ENCODE measurements at regions not wholly inside any gene's neighbourhood (a gene's known extent, or its start where the extent isn't known, plus 50 kb on each side); places are given as distances from the start of the nearest gene placed in this dataset.

GRCh38 chrX:20369468-20369867 lies 102.8 kb upstream of the RPS6KA3 start:
- DNase-seq: no peak

- no peak for DNase-seq
These were observed 97.5 kb upstream of the RPS6KA3 start for GRCh38 chrX:20364238-20364637.

- DNase-seq: no peak
These were observed 96.6 kb upstream of the RPS6KA3 start for GRCh38 chrX:20363275-20363674.

GRCh38 chrX:20362268-20363267 lies 95.9 kb upstream of the RPS6KA3 start:
- peak in 1 of 2 experiments; percentile 2 for DNase-seq

- DNase-seq: no peak
These were observed 95.2 kb upstream of the RPS6KA3 start for GRCh38 chrX:20361890-20362262.

GRCh38 chrX:20361081-20361889 lies 94.6 kb upstream of the RPS6KA3 start:
- DNase-seq: no peak

- no peak for DNase-seq
These were observed 88.5 kb upstream of the RPS6KA3 start for GRCh38 chrX:20355187-20355586.

- no peak for DNase-seq
These were observed 87.8 kb upstream of the RPS6KA3 start for GRCh38 chrX:20354505-20354904.

- DNase-seq: no peak
These were observed 86.2 kb upstream of the RPS6KA3 start for GRCh38 chrX:20352935-20353336.

GRCh38 chrX:20352504-20352903 lies 85.8 kb upstream of the RPS6KA3 start:
- DNase-seq: no peak

GRCh38 chrX:20350596-20350995 lies 83.9 kb upstream of the RPS6KA3 start:
- peak; percentile 21 to 25 for DNase-seq

GRCh38 chrX:20348139-20348538 lies 81.4 kb upstream of the RPS6KA3 start:
- no peak for DNase-seq

- DNase-seq: no peak
These were observed 80.8 kb upstream of the RPS6KA3 start for GRCh38 chrX:20347481-20347880.

GRCh38 chrX:20333672-20334071 lies 67.0 kb upstream of the RPS6KA3 start:
- DNase-seq: no peak

GRCh38 chrX:20330545-20330944 lies 63.8 kb upstream of the RPS6KA3 start:
- DNase-seq: no peak

GRCh38 chrX:20329435-20329834 lies 62.7 kb upstream of the RPS6KA3 start:
- DNase-seq: no peak

- DNase-seq: no peak
These were observed 59.2 kb upstream of the RPS6KA3 start for GRCh38 chrX:20325786-20326388.

- no peak for DNase-seq
These were observed 56.2 kb upstream of the RPS6KA3 start for GRCh38 chrX:20322887-20323286.

GRCh38 chrX:20320461-20321159 lies 53.9 kb upstream of the RPS6KA3 start:
- DNase-seq: peak; percentile 36 to 69

- no peak for DNase-seq
These were observed 52.3 kb upstream of the RPS6KA3 start for GRCh38 chrX:20319054-20319453.

GRCh38 chrX:20317873-20318272 lies 51.2 kb upstream of the RPS6KA3 start:
- no peak for DNase-seq

Data from Kasumi-1 (cell line).